Uterus (tissue), 2 donors: ENCODE measurements at regions not wholly inside any gene's neighbourhood (a gene's known extent, or its start where the extent isn't known, plus 50 kb on each side); places are given as distances from the start of the nearest gene placed in this dataset.

Experiments used
- CTCF ChIP-seq, 4 experiments: fragments of 200-600 bp in 2 of 4; fragments of 450-650 bp in 2 of 4; sonication (generic) in 2 of 4; IDR thresholded peaks; one replicate each; pipeline ENCODE4 v1.5.1; 2016 to 2019; ENCODE audit warnings: antibody characterized with exemption in 4 of 4, mild to moderate bottlenecking in 2 of 4, moderate library complexity in 1 of 4
- POLR2A ChIP-seq, 2 donors: fragments of 450-650 bp; IDR thresholded peaks; one replicate each; pipeline ENCODE4 v1.6.1; 2016; ENCODE audit warnings: antibody characterized with exemption in 2 of 2, mild to moderate bottlenecking in 1 of 2, moderate library complexity in 1 of 2

GRCh38 chr2:4551691-4552474, 848.5 kb downstream of the DCDC2C start:
- TF ChIP-seq POLR2A (IDR thresholded peaks at IDR 0.05) = no peak
- TF ChIP-seq CTCF (IDR thresholded peaks at IDR 0.05) = no peak
